Activated CD4-positive, alpha-beta T cell treated with anti-CD3 and anti-CD28 coated beads for 24 hours (primary cell): ENCODE measurements at regions not wholly inside any gene's neighbourhood (a gene's known extent, or its start where the extent isn't known, plus 50 kb on each side); places are given as distances from the start of the nearest gene placed in this dataset.

Experiments
- DNase-seq, 2 donors: peaks; one replicate each; pipeline ENCODE4 v3.0.0-alpha.2; 2020; ENCODE audit warnings: low read depth in 2 of 2

GRCh38 chr2:201968476-201968875 is 65.2 kb upstream of the FZD7 start:
- DNase-seq = no peak

DNA sequence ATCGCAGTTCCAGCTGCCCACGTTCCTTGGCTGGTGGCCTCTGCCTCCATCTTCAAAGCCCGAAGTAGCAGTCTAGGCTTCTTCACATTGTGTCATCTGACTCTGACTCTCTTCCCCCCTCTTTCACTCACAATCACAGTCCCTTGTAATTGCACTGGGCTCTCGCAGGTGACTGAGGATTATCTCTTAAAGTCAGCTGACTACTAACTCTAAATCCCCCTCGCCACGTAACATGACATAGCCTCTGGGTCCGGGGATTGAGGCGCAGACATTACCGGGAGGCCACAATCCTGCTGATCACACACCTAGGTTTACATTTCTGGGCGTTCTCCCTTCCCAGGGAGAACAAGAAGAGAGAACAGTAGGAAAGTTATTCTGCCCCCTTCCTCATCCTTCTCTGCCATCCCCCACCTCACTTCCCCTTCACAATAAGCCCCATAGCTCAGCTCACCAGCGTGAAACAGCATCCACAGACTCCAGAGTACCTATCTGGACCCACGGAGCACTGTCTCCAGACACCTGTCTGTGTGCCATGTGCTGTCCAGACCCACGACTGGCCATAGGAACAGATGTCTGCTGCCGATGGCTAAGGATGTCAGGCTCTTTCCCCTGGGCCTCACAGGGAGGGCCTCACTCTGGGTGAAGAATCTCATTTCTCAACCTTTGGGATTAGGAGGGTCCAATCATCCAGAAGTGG is 64.3 kb upstream of the FZD7 start:
- no peak for DNase-seq

GRCh38 chr2:201969938-201970785 is 63.5 kb upstream of the FZD7 start:
- no peak for DNase-seq

GRCh38 chr2:201970786-201971108 is 62.9 kb upstream of the FZD7 start:
- no peak for DNase-seq

GRCh38 chr2:201971531-201972228 is 62.0 kb upstream of the FZD7 start:
- DNase-seq = no peak

GRCh38 chr2:201972621-201973255 is 60.9 kb upstream of the FZD7 start:
- DNase-seq = no peak

- DNase-seq = no peak
These were observed 60.2 kb upstream of the FZD7 start for GRCh38 chr2:201973305-201973928.

GRCh38 chr2:201974171-201975100 is 59.2 kb upstream of the FZD7 start:
- DNase-seq = no peak

GRCh38 chr2:201975434-201975833 is 58.2 kb upstream of the FZD7 start:
- DNase-seq = no peak

DNA sequence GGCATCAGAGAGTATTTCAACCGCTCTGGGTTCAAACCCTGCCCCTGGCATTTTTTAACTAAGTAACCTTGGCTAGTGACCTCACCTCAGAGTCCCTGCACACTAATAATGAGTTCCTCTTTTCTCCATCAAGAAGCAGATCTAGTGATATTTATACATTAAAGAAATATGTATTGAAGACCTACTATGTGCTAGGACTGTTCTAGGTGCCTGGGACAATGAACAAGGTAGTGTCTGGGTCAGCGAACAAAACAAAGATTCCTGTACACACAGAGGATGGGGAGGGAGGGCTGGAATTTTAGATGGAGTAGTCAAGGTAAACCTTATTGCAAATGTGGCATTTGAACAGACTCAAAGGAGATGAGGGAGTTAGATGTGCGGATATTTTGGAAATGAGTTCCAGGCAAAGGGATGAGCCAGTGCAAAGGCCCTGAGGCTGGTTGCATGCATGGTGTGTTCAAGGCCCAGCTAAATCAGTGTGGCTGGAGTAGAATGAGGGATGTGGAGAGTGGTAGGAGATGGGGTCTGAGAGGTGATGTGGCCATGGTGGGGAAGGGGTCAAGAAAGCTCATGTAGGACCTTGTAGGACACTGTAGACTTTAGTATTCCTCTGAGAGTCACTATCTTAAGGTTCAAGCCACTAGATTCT is 57.6 kb upstream of the FZD7 start:
- no peak for DNase-seq

DNA sequence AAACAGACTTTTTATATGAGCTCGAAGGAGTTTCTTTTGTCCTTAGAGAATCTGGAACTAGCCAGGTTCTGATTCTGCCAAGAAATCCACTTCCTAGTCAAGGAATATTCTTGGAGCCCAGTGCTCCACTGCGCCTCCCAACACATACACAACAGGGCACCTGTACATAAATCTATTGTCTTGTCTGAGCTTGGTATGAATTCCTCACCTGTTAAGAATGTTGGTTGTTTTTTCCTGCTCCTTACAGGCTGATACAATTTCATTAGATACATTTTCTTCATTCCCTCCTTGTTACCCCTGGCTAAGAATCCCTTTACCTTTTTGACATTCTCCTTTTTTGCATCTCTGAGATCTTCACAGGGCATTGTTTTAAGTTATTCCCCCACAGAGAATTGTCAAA is 56.0 kb upstream of the FZD7 start:
- DNase-seq = no peak

- DNase-seq = no peak
These were observed 55.3 kb upstream of the FZD7 start for GRCh38 chr2:201978333-201978732.

DNA sequence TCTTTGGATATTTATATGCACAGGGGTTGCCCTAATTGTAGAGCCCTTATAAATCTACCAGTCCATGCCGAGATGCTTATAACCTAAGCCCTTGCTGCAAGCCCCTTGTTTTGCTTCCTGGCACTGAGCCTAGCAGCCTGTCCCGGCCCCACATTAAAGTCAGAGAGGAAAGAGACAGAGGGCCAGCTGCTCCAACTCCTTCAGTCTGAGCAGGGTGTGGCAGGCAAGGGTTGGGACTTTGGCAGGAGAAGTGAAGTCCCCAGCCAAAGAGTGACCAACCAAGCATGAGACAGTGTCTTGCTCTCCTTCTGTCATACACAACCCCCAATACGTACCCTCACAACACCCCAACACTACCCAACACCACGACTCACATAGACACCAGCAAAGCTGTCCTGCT is 54.7 kb upstream of the FZD7 start:
- no peak for DNase-seq

DNA sequence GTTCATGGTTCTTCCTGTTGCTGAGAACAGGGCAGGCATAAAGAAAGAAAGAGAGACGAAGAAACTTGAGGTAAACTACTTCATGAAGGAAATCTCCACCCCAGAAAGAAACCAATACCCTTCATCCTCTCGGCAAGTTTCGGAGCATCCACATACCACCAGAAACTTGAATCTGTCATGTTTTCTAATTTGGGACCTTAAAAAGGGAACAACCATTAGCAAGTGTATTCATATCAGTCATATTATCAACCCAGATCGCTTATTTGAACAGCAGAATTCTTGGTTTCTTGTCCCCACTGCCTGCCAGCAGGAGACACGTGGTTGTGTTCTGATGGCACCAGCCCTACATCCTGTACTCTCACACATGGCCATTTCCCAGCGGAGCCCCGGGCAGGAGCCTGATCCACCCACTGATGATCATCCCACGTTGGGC is 53.2 kb upstream of the FZD7 start:
- DNase-seq = no peak

- DNase-seq = no peak
These were observed 52.7 kb upstream of the FZD7 start for GRCh38 chr2:201980946-201981345.

- DNase-seq = no peak
These were observed 50.5 kb upstream of the FZD7 start for GRCh38 chr2:201983174-201983573.

DNA sequence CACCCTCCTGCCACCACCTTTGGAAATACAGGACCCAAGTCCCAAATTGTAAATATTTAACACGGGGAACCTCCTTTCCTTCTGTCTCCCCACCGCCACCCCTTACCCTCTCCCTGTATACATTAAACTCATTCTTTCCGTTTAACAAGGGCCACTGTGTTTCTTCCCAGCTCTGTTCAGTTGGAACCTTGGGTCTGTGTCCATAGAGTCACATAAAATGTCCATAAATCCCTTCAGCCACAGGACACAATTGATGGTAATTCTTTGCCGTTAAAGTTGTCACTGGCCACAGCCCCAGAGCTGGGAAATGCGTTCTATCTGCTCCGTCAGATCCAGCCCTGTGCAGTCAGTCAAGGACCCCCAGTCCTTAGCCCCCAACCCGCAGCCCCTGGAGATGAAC is 49.9 kb upstream of the FZD7 start:
- DNase-seq = no peak
